ENCODE measurements at regions not wholly inside any gene's neighbourhood (a gene's known extent, or its start where the extent isn't known, plus 50 kb on each side); places are given as distances from the start of the nearest gene placed in this dataset.

- TF ChIP-seq CTCF (conservative IDR thresholded peaks at IDR 0.05; ENCODE audit: low read depth, low read length), result peak; percentile 82
- no peak for TF ChIP-seq EZH2 (IDR thresholded peaks at IDR 0.05; ENCODE audit: borderline replicate concordance, low read depth, low read length, poor library complexity, severe bottlenecking)
- ChIA-PET CTCF (interaction anchor here (1.0 to 1.4 kb wide), 3 partner anchors 108 to 546 kb away, joined by 4 read pairs; no protein-coding TSS in a partner anchor), POLR2A (ENCODE audit: low non-redundant PET) (interaction anchor here (0.6 to 0.7 kb wide), 2 partner anchors 97 to 853 kb away, joined by 3 read pairs; no protein-coding TSS in a partner anchor)
- BruUV-seq (replicated peaks), result no TSS peak
- peak; percentile 74 for DNase-seq (ENCODE audit: low spot score)
- Histone ChIP-seq H3K4me1 (ENCODE audit: insufficient read depth, low read length, poor library complexity, severe bottlenecking) (no peaks in the 10 kb centered on the region), H3K36me3 (ENCODE audit: insufficient read depth, low read length, poor library complexity, severe bottlenecking) (no peaks in the 10 kb centered on the region), H3K27me3 (replicated peaks; ENCODE audit: insufficient read depth, low read depth, low read length, poor library complexity) (peaks cover 9% of the 10 kb centered on the region), H3K9me3 (ENCODE audit: low read depth, low read length, poor library complexity, severe bottlenecking) (no peaks in the 10 kb centered on the region), H3K4me3 (ENCODE audit: low read depth, low read length, poor library complexity, severe bottlenecking) (no peak overlapping the region), H3K27ac (ENCODE audit: low read depth, low read length, poor library complexity, severe bottlenecking) (no peak overlapping the region)
- intact Hi-C loops (cut with micrococcal nuclease; ENCODE audit: unreplicated experiment), result no loop called here
Observed at GRCh38 chr14:65961004-65961403, 525.2 kb upstream of the CCDC196 start.

GRCh38 chr14:65962952-65963351, 523.2 kb upstream of the CCDC196 start:
- intact Hi-C loops (cut with micrococcal nuclease; ENCODE audit: unreplicated experiment), result no loop called here
- ChIA-PET CTCF (no interaction called here), POLR2A (ENCODE audit: low non-redundant PET) (no interaction called here)
- H3K9me3 ChIP-seq (ENCODE audit: low read depth, low read length, poor library complexity, severe bottlenecking), result no peaks in the 10 kb centered on the region
- H3K4me1 ChIP-seq (ENCODE audit: insufficient read depth, low read length, poor library complexity, severe bottlenecking), result no peaks in the 10 kb centered on the region
- peaks cover 9% of the 10 kb centered on the region for H3K27me3 ChIP-seq (replicated peaks; ENCODE audit: insufficient read depth, low read depth, low read length, poor library complexity)
- no peak overlapping the region for H3K27ac ChIP-seq (ENCODE audit: low read depth, low read length, poor library complexity, severe bottlenecking)
- no TSS peak for BruUV-seq (replicated peaks)
- TF ChIP-seq EZH2 (IDR thresholded peaks at IDR 0.05; ENCODE audit: borderline replicate concordance, low read depth, low read length, poor library complexity, severe bottlenecking) (no peak), CTCF (conservative IDR thresholded peaks at IDR 0.05; ENCODE audit: low read depth, low read length) (no peak)
- no peak overlapping the region for H3K4me3 ChIP-seq (ENCODE audit: low read depth, low read length, poor library complexity, severe bottlenecking)
- DNase-seq (ENCODE audit: low spot score), result no peak
- H3K36me3 ChIP-seq (ENCODE audit: insufficient read depth, low read length, poor library complexity, severe bottlenecking), result no peaks in the 10 kb centered on the region

GRCh38 chr14:65964366-65964765, 521.8 kb upstream of the CCDC196 start:
- H3K4me1 ChIP-seq (ENCODE audit: insufficient read depth, low read length, poor library complexity, severe bottlenecking), result no peaks in the 10 kb centered on the region
- no TSS peak for BruUV-seq (replicated peaks)
- peaks cover 9% of the 10 kb centered on the region for H3K27me3 ChIP-seq (replicated peaks; ENCODE audit: insufficient read depth, low read depth, low read length, poor library complexity)
- no peak overlapping the region for H3K4me3 ChIP-seq (ENCODE audit: low read depth, low read length, poor library complexity, severe bottlenecking)
- H3K9me3 ChIP-seq (ENCODE audit: low read depth, low read length, poor library complexity, severe bottlenecking), result no peaks in the 10 kb centered on the region
- TF ChIP-seq EZH2 (IDR thresholded peaks at IDR 0.05; ENCODE audit: borderline replicate concordance, low read depth, low read length, poor library complexity, severe bottlenecking) (no peak), CTCF (conservative IDR thresholded peaks at IDR 0.05; ENCODE audit: low read depth, low read length) (no peak)
- CTCF ChIA-PET, result interaction anchor here (0.7 kb wide), 1 partner anchor 808 kb away, joined by 6 read pairs; no protein-coding TSS in a partner anchor
- no peaks in the 10 kb centered on the region for H3K36me3 ChIP-seq (ENCODE audit: insufficient read depth, low read length, poor library complexity, severe bottlenecking)
- no peak for DNase-seq (ENCODE audit: low spot score)
- intact Hi-C loops (cut with micrococcal nuclease; ENCODE audit: unreplicated experiment), result no loop called here
- POLR2A ChIA-PET (ENCODE audit: low non-redundant PET), result no interaction called here
- H3K27ac ChIP-seq (ENCODE audit: low read depth, low read length, poor library complexity, severe bottlenecking), result no peak overlapping the region
